ENCODE measurements at regions not wholly inside any gene's neighbourhood (a gene's known extent, or its start where the extent isn't known, plus 50 kb on each side); places are given as distances from the start of the nearest gene placed in this dataset.
"Not testable (repeated sequence)": the region's sequence is repeated elsewhere in the genome, so short reads cannot be mapped to it uniquely, and the experiment has no call there.

- no peak overlapping the region for H3K4me3 ChIP-seq (replicated peaks; ENCODE audit: low read depth, low read length)
- TF ChIP-seq, protein P1, sequence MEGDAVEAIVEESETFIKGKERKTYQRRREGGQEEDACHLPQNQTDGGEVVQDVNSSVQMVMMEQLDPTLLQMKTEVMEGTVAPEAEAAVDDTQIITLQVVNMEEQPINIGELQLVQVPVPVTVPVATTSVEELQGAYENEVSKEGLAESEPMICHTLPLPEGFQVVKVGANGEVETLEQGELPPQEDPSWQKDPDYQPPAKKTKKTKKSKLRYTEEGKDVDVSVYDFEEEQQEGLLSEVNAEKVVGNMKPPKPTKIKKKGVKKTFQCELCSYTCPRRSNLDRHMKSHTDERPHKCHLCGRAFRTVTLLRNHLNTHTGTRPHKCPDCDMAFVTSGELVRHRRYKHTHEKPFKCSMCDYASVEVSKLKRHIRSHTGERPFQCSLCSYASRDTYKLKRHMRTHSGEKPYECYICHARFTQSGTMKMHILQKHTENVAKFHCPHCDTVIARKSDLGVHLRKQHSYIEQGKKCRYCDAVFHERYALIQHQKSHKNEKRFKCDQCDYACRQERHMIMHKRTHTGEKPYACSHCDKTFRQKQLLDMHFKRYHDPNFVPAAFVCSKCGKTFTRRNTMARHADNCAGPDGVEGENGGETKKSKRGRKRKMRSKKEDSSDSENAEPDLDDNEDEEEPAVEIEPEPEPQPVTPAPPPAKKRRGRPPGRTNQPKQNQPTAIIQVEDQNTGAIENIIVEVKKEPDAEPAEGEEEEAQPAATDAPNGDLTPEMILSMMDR (IDR thresholded peaks at IDR 0.05; ENCODE audit: insufficient read depth, low read length, poor library complexity, severe bottlenecking), result no peak
These were observed 1644.8 kb downstream of the PCDH9 start for GRCh38 chr13:65585346-65585745.

DNA sequence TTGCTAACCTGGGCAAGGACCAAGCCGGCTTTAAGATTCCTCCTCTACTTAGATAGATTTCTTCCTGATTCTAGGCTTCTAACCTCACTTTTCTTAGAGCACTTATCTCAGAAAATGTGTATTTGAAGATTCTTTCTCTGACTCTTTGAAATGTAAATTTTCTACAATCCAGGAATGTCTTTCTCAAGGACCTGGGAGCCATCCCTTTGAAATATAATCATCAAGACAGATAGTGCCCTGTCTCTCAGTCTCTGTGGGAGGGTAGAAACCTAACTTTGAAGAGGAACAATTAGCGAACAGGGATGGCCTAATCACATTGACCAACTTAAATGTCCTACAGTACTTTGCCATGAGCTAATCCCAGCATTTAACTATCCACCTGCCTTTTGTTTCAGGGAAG is 1646.0 kb downstream of the PCDH9 start:
- no peak for DNase-seq (ENCODE audit: extremely low read depth, insufficient read length)
- Histone ChIP-seq H3K4me3 (replicated peaks; ENCODE audit: low read depth, low read length) (no peak overlapping the region), H3K36me3 (ENCODE audit: control insufficient read depth, insufficient read depth, low read length) (no peaks in the 10 kb centered on the region), H3K27me3 (replicated peaks; ENCODE audit: control insufficient read depth, insufficient read depth, low read length) (no peaks in the 10 kb centered on the region)
- TF ChIP-seq, protein P1 (IDR thresholded peaks at IDR 0.05; ENCODE audit: insufficient read depth, low read length, poor library complexity, severe bottlenecking), result no peak

More at GRCh38 chr13:65585346-65585745, 1644.8 kb downstream of the PCDH9 start:
- no peaks in the 10 kb centered on the region for H3K27me3 ChIP-seq (replicated peaks; ENCODE audit: control insufficient read depth, insufficient read depth, low read length)
- no peak for DNase-seq (ENCODE audit: extremely low read depth, insufficient read length)
- no peaks in the 10 kb centered on the region for H3K36me3 ChIP-seq (ENCODE audit: control insufficient read depth, insufficient read depth, low read length)

- no peak for DNase-seq (ENCODE audit: extremely low read depth, insufficient read length)
- no peaks in the 10 kb centered on the region for H3K27me3 ChIP-seq (replicated peaks; ENCODE audit: control insufficient read depth, insufficient read depth, low read length)
- no peaks in the 10 kb centered on the region for H3K36me3 ChIP-seq (ENCODE audit: control insufficient read depth, insufficient read depth, low read length)
- TF ChIP-seq, protein P1 (IDR thresholded peaks at IDR 0.05; ENCODE audit: insufficient read depth, low read length, poor library complexity, severe bottlenecking), result no peak
- no peak overlapping the region for H3K4me3 ChIP-seq (replicated peaks; ENCODE audit: low read depth, low read length)
These were observed 1648.0 kb downstream of the PCDH9 start for GRCh38 chr13:65582160-65582559.

DNA sequence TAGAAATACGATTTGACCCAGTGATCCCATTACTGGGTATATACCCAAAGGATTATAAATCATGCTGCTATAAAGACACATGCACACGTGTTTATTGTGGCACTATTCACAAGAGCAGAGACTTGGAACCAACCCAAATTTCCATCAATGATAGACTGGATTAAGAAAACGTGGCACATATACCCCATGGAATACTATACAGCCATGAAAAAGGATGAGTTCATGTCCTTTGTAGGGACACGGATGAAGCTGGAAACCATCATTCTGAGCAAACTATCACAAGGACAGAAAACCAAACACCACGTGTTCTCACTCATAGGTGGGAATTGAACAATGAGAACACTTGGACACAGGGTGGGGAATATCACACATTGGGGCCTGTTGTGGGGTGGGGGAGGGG is 1665.6 kb downstream of the PCDH9 start:
- H3K4me3 ChIP-seq (replicated peaks; ENCODE audit: low read depth, low read length); H3K27me3 ChIP-seq (replicated peaks; ENCODE audit: control insufficient read depth, insufficient read depth, low read length); H3K36me3 ChIP-seq (ENCODE audit: control insufficient read depth, insufficient read depth, low read length); DNase-seq (ENCODE audit: extremely low read depth, insufficient read length): not testable (repeated sequence)

- Histone ChIP-seq H3K27me3 (replicated peaks; ENCODE audit: control insufficient read depth, insufficient read depth, low read length) (no peaks in the 10 kb centered on the region), H3K4me3 (replicated peaks; ENCODE audit: low read depth, low read length) (no peak overlapping the region), H3K36me3 (ENCODE audit: control insufficient read depth, insufficient read depth, low read length) (no peaks in the 10 kb centered on the region)
- TF ChIP-seq, protein P1 (IDR thresholded peaks at IDR 0.05; ENCODE audit: insufficient read depth, low read length, poor library complexity, severe bottlenecking), result no peak
- DNase-seq (ENCODE audit: extremely low read depth, insufficient read length), result no peak
These were observed 1667.8 kb downstream of the PCDH9 start for GRCh38 chr13:65562305-65562704.

GRCh38 chr13:65560936-65561335 is 1669.2 kb downstream of the PCDH9 start:
- TF ChIP-seq, protein P1 (IDR thresholded peaks at IDR 0.05; ENCODE audit: insufficient read depth, low read length, poor library complexity, severe bottlenecking), result no peak
- H3K36me3 ChIP-seq (ENCODE audit: control insufficient read depth, insufficient read depth, low read length), result no peaks in the 10 kb centered on the region
- DNase-seq (ENCODE audit: extremely low read depth, insufficient read length), result no peak
- H3K27me3 ChIP-seq (replicated peaks; ENCODE audit: control insufficient read depth, insufficient read depth, low read length), result no peaks in the 10 kb centered on the region
- H3K4me3 ChIP-seq (replicated peaks; ENCODE audit: low read depth, low read length), result no peak overlapping the region
